A549 (cell line): ENCODE measurements at regions not wholly inside any gene's neighbourhood (a gene's known extent, or its start where the extent isn't known, plus 50 kb on each side); places are given as distances from the start of the nearest gene placed in this dataset.

ENCODE experiments used
- ATAC-seq, 2 experiments: fragments of 200-7000 bp in 1 of 2; fragments of >200 bp in 1 of 2; cut with Nextera tagmentation in 1 of 2; cut with Tn5 transposase in 1 of 2; 3 replicates each; pipeline versions ENCODE4 v1.8.0 to v1.9.1; 2018 to 2020; ENCODE audit warnings: mild to moderate bottlenecking in 1 of 2, moderate library complexity in 1 of 2
- CTCF ChIA-PET: fragments of 300-600 bp; sonication (Branson Sonifier 250); formaldehyde crosslinking; extraction: SDS; loops from one replicate; lab custom pipeline; 2021; ENCODE audit warnings: antibody characterized with exemption, inconsistent platforms; lab: Yijun Ruan, JAX
- POLR2A ChIA-PET: fragments of 350-600 bp; formaldehyde crosslinking; extraction: SDS; loops from one replicate; lab custom pipeline; 2021; ENCODE audit warnings: antibody characterized with exemption, inconsistent platforms; lab: Yijun Ruan, JAX
- DNase-seq, 2 experiments: peaks; one replicate each; pipeline versions ENCODE4 v3.0.0 to v3.0.0-alpha.2; 2011 to 2016; ENCODE audit warnings: low read depth in 1 of 2, low spot score in 1 of 2
- FAIRE-seq: peaks from 2 replicates; lab custom pipeline; 2011; peaks lifted over from hg19 to GRCh38; lab: Jason Lieb, UNC
- H3K27ac ChIP-seq, 2 experiments: fragments of >200 bp; sonication (Bioruptor Twin); formaldehyde crosslinking; 3 replicates each; pipeline ENCODE4 v1.5.1; 2016 to 2017
- H3K4me1 ChIP-seq: fragments of >200 bp; sonication (Bioruptor Twin); formaldehyde crosslinking; 3 replicates; pipeline ENCODE4 v1.6.1; 2016
- H3K4me2 ChIP-seq: fragments of >200 bp; sonication (Bioruptor Twin); formaldehyde crosslinking; 3 replicates; pipeline ENCODE4 v1.6.1; 2016
- H3K4me3 ChIP-seq: fragments of >200 bp; sonication (Bioruptor Twin); formaldehyde crosslinking; 3 replicates; pipeline ENCODE4 v1.5.1; 2016
- H3K9me3 ChIP-seq: fragments of >200 bp; sonication (Bioruptor Twin); formaldehyde crosslinking; 3 replicates; pipeline ENCODE4 v1.6.1; 2016
- BHLHE40 ChIP-seq: IDR thresholded peaks from 2 replicates; pipeline ENCODE4 v1.6.1; 2012; ENCODE audit warnings: low read depth, low read length, inconsistent platforms
- CBX8 ChIP-seq: fragments of 200-600 bp; sonication (generic); IDR thresholded peaks from 2 replicates; pipeline ENCODE4 v1.6.1; 2016
- ESRRA ChIP-seq: fragments of 150-350 bp; IDR thresholded peaks from 2 replicates; pipeline ENCODE4 v1.6.1; 2014; ENCODE audit warnings: mild to moderate bottlenecking, low read length, borderline replicate concordance
- FOXS1 ChIP-seq: fragments of 250-450 bp; sonication (Bioruptor Pico); IDR thresholded peaks from 2 replicates; pipeline ENCODE4 v1.5.0; 2020; ENCODE audit warnings: mild to moderate bottlenecking, moderate library complexity
- HDAC2 ChIP-seq: fragments of 200-600 bp; sonication (generic); IDR thresholded peaks from 2 replicates; pipeline ENCODE4 v1.6.1; 2016
- HOXA7 ChIP-seq: fragments of 250-450 bp; sonication (Bioruptor Pico); IDR thresholded peaks from 2 replicates; pipeline ENCODE4 v1.5.0; 2020; ENCODE audit warnings: mild to moderate bottlenecking, moderate library complexity
- HOXB5 ChIP-seq: fragments of 250-450 bp; sonication (Bioruptor Pico); IDR thresholded peaks from 2 replicates; pipeline ENCODE4 v1.5.0; 2020; ENCODE audit warnings: mild to moderate bottlenecking, moderate library complexity
- JUN ChIP-seq, 2 experiments: fragments of >200 bp; sonication (Bioruptor Twin); formaldehyde crosslinking; IDR thresholded peaks; 2 replicates in 1 of 2; 3 replicates in 1 of 2; pipeline ENCODE4 v1.6.1; 2016 to 2017
- JUNB ChIP-seq: fragments of >200 bp; sonication (Bioruptor Twin); formaldehyde crosslinking; IDR thresholded peaks from 2 replicates; pipeline ENCODE4 v1.6.1; 2016
- KDM1A ChIP-seq: fragments of 200-600 bp; sonication (generic); IDR thresholded peaks from 2 replicates; pipeline ENCODE4 v1.6.1; 2016; ENCODE audit warnings: low read depth, mild to moderate bottlenecking
- KDM5A ChIP-seq: fragments of 200-600 bp; sonication (generic); IDR thresholded peaks from 2 replicates; pipeline ENCODE4 v1.6.1; 2016; ENCODE audit warnings: antibody characterized with exemption, mild to moderate bottlenecking
- MAFK ChIP-seq: fragments of 450-650 bp; IDR thresholded peaks from 2 replicates; pipeline ENCODE4 v1.6.1; 2014; ENCODE audit not compliant: partially characterized antibody
- MAZ ChIP-seq: fragments of 150-350 bp; IDR thresholded peaks from 2 replicates; pipeline ENCODE4 v1.6.1; 2014; ENCODE audit warnings: antibody characterized with exemption, low read depth, low read length, borderline replicate concordance
- POLR2A ChIP-seq: IDR thresholded peaks from 2 replicates; pipeline ENCODE4 v1.6.1; 2012; ENCODE audit warnings: mild to moderate bottlenecking, low read length
- POLR2AphosphoS2 ChIP-seq: conservative IDR thresholded peaks from 2 replicates; pipeline ENCODE4 v1.6.1; 2012; ENCODE audit warnings: low read length, improper control_type of control experiment, inconsistent platforms
- RARB ChIP-seq: fragments of 250-450 bp; sonication (Bioruptor Pico); IDR thresholded peaks from 2 replicates; pipeline ENCODE4 v1.8.0; 2021; ENCODE audit warnings: mild to moderate bottlenecking, moderate library complexity
- RCOR1 ChIP-seq: fragments of 150-350 bp; IDR thresholded peaks from 2 replicates; pipeline ENCODE4 v1.6.1; 2014; ENCODE audit warnings: antibody characterized with exemption, low read length, low read depth
- RFX5 ChIP-seq: fragments of 450-650 bp; IDR thresholded peaks from 2 replicates; pipeline ENCODE4 v1.7.1; 2014; ENCODE audit warnings: antibody characterized with exemption, mild to moderate bottlenecking, moderate library complexity
- RNF2 ChIP-seq: fragments of 200-600 bp; sonication (generic); IDR thresholded peaks from 2 replicates; pipeline ENCODE4 v1.6.1; 2016; ENCODE audit warnings: low read depth, mild to moderate bottlenecking, antibody characterized with exemption, moderate library complexity, borderline replicate concordance
- TFCP2L1 ChIP-seq: fragments of 250-450 bp; sonication (Bioruptor Pico); IDR thresholded peaks from 2 replicates; pipeline ENCODE4 v1.5.0; 2021; ENCODE audit warnings: mild to moderate bottlenecking
- ZFP36 ChIP-seq: fragments of 450-650 bp; IDR thresholded peaks from 2 replicates; pipeline ENCODE4 v1.6.1; 2014; ENCODE audit warnings: borderline replicate concordance; ENCODE audit not compliant: partially characterized antibody
- WGBS: methylation state at CpG from one replicate; pipeline ENCODE4 v1.1.6; 2017; ENCODE audit errors: missing lambda C conversion rate; 5-methylcytosine and 5-hydroxymethylcytosine counted together
- TF ChIP-seq, protein P1 (sequence below): fragments of >200 bp; sonication (Bioruptor Twin); formaldehyde crosslinking; IDR thresholded peaks from 2 replicates; pipeline ENCODE4 v1.6.1; 2016
- TF ChIP-seq, protein P2 (sequence below): fragments of 150-350 bp; IDR thresholded peaks from 2 replicates; pipeline ENCODE4 v1.6.1; 2014; ENCODE audit warnings: low read depth, mild to moderate bottlenecking, low read length
- TF ChIP-seq, protein P3 (sequence below): IDR thresholded peaks from 2 replicates; pipeline ENCODE4 v1.6.1; 2012
- TF ChIP-seq, protein P4 (sequence below): IDR thresholded peaks from 2 replicates; pipeline ENCODE4 v1.6.1; 2012; ENCODE audit warnings: low read depth, borderline replicate concordance
- TF ChIP-seq, protein P5 (sequence below): fragments of 450-650 bp; IDR thresholded peaks from 2 replicates; pipeline ENCODE4 v1.6.1; 2014; ENCODE audit warnings: antibody characterized with exemption
- TF ChIP-seq, protein P6 (sequence below): IDR thresholded peaks from 2 replicates; pipeline ENCODE4 v1.6.1; 2012

DNA sequence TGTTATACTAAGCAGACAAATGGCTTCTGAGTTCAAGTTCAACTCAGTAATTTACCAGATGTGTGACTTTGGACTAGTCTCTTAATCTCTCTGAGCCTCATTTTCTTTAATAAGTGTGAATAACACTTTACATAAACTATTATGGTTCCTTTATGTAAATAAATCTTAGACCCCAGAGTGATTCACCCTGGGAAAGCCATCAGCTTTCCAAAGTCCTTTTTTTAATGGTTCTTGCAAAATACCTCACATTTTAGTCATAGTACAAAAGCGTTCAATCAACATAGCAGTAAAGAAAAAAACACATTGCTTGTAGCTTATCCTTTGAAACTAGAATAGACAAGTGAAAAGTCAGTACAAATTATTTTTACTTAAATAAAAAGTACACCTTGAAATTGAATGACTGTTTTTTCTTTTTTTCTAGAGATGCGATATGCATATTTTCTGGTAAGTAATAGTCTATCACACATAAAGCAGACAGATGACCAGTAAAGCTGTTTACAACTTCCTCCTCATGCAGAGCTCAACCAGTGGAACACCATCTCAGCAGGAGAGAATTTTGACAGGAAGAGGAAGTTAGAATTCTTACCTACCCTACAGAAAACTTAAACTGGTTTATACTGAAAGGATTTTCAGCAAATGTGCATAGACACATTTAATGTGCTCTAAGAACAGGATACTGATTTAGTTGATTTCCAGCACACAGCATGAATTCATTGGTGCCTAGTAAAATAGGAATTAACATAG lies 123.0 kb upstream of the AGBL1 start:
- Histone ChIP-seq H3K4me3 (no peak overlapping the region), H3K4me1 (no peaks in the 10 kb centered on the region), H3K9me3 (no peaks in the 10 kb centered on the region), H3K4me2 (no peak overlapping the region), H3K27ac (no peak overlapping the region)
- ATAC-seq (no peak), DNase-seq (no peak), FAIRE-seq (no peak)
- ChIA-PET CTCF (no interaction called here), POLR2A (no interaction called here)
- TF ChIP-seq FOXS1 (CRISPR knock-in tag) (no peak), RCOR1 (no peak), KDM1A (no peak), JUNB (no peak), POLR2AphosphoS2 (no peak), RNF2 (no peak), MAZ (no peak)
- TF ChIP-seq, protein P1, sequence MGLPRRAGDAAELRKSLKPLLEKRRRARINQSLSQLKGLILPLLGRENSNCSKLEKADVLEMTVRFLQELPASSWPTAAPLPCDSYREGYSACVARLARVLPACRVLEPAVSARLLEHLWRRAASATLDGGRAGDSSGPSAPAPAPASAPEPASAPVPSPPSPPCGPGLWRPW: no peak
- TF ChIP-seq, protein P2, sequence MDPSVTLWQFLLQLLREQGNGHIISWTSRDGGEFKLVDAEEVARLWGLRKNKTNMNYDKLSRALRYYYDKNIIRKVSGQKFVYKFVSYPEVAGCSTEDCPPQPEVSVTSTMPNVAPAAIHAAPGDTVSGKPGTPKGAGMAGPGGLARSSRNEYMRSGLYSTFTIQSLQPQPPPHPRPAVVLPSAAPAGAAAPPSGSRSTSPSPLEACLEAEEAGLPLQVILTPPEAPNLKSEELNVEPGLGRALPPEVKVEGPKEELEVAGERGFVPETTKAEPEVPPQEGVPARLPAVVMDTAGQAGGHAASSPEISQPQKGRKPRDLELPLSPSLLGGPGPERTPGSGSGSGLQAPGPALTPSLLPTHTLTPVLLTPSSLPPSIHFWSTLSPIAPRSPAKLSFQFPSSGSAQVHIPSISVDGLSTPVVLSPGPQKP: no peak
- TF ChIP-seq, protein P3, sequence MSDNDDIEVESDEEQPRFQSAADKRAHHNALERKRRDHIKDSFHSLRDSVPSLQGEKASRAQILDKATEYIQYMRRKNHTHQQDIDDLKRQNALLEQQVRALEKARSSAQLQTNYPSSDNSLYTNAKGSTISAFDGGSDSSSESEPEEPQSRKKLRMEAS: no peak
- WGBS: 41% methylated on average over 2 of the region's 2 CpGs

DNA sequence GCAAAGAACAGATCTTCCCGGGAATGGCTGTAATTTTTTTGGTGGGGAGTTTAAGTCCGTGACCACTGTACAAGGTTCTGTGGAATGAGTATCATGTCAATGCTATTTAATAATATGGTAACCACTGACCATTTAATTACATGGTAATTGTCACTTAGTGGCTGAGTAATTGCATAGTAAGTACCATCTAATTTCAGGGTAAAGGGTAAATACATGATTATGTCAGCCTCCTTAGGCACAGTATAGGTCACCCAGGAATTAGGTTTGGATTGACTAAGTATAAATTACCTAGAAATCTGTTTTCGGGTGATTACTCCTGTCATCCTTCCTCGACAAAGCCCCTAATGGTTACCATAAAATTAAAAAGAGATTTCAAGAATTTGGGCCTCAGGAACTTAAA lies 120.1 kb upstream of the AGBL1 start:
- no peak overlapping the region for H3K4me2 ChIP-seq
- DNase-seq (no peak), ATAC-seq (no peak), FAIRE-seq (peak; percentile 77)
- CTCF ChIA-PET: no interaction called here
- WGBS: 15% methylated on average over 4 of the region's 4 CpGs
- no peak for TF ChIP-seq JUN (IDR thresholded peaks at IDR 0.05)
- TF ChIP-seq HOXA7 (CRISPR knock-in tag): no peak
- no peak for TF ChIP-seq POLR2A
- no peak for TF ChIP-seq FOXS1 (CRISPR knock-in tag)
- no peak for TF ChIP-seq BHLHE40
- no peak for TF ChIP-seq ESRRA
- TF ChIP-seq KDM5A: no peak
- no peak for TF ChIP-seq HOXB5
- TF ChIP-seq, protein P4, sequence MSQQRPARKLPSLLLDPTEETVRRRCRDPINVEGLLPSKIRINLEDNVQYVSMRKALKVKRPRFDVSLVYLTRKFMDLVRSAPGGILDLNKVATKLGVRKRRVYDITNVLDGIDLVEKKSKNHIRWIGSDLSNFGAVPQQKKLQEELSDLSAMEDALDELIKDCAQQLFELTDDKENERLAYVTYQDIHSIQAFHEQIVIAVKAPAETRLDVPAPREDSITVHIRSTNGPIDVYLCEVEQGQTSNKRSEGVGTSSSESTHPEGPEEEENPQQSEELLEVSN: no peak
- no peak for TF ChIP-seq RARB
- no peak for TF ChIP-seq CBX8
- TF ChIP-seq MAFK: no peak
- TF ChIP-seq, protein P5, sequence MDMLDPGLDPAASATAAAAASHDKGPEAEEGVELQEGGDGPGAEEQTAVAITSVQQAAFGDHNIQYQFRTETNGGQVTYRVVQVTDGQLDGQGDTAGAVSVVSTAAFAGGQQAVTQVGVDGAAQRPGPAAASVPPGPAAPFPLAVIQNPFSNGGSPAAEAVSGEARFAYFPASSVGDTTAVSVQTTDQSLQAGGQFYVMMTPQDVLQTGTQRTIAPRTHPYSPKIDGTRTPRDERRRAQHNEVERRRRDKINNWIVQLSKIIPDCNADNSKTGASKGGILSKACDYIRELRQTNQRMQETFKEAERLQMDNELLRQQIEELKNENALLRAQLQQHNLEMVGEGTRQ: no peak
- TF ChIP-seq ZFP36: no peak
- TF ChIP-seq, protein P1: no peak
- no peak for TF ChIP-seq TFCP2L1
- TF ChIP-seq, protein P6, sequence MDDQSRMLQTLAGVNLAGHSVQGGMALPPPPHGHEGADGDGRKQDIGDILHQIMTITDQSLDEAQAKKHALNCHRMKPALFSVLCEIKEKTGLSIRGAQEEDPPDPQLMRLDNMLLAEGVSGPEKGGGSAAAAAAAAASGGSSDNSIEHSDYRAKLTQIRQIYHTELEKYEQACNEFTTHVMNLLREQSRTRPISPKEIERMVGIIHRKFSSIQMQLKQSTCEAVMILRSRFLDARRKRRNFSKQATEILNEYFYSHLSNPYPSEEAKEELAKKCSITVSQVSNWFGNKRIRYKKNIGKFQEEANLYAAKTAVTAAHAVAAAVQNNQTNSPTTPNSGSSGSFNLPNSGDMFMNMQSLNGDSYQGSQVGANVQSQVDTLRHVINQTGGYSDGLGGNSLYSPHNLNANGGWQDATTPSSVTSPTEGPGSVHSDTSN: no peak
- TF ChIP-seq, protein P2: no peak
- TF ChIP-seq RFX5: no peak
- no peak for TF ChIP-seq HDAC2
- POLR2A ChIA-PET: no interaction called here
- no peaks in the 10 kb centered on the region for H3K4me1 ChIP-seq
- H3K4me3 ChIP-seq: no peak overlapping the region
- H3K9me3 ChIP-seq: no peaks in the 10 kb centered on the region
- no peak overlapping the region for H3K27ac ChIP-seq
